Islet of Langerhans (tissue), 1 donor: ENCODE measurements at regions not wholly inside any gene's neighbourhood (a gene's known extent, or its start where the extent isn't known, plus 50 kb on each side); places are given as distances from the start of the nearest gene placed in this dataset.
"Not testable (repeated sequence)": the region's sequence is repeated elsewhere in the genome, so short reads cannot be mapped to it uniquely, and the experiment has no call there.

Experiments
- FAIRE-seq: peaks from one replicate; lab custom pipeline; 2011; peaks lifted over from hg19 to GRCh38; lab: Jason Lieb, UNC

- FAIRE-seq: no peak
Measured at GRCh38 chr22:25281675-25282345, 62.4 kb downstream of the CRYBB2 start.

GRCh38 chr22:25282346-25282670 is 62.9 kb downstream of the CRYBB2 start:
- FAIRE-seq: no peak

GRCh38 chr22:25282671-25283561 is 63.5 kb downstream of the CRYBB2 start:
- FAIRE-seq: no peak

- peak; percentile 9 for FAIRE-seq
Measured at GRCh38 chr22:25288481-25288880, 69.0 kb downstream of the CRYBB2 start.

- peak; percentile 87 for FAIRE-seq
Measured at GRCh38 chr22:25301912-25302311, 82.5 kb downstream of the CRYBB2 start.

- FAIRE-seq: not testable (repeated sequence)
Measured at GRCh38 chr22:25309586-25309985, 90.1 kb downstream of the CRYBB2 start.

- peak; percentile 91 for FAIRE-seq
Measured at GRCh38 chr22:25311924-25312323, 92.5 kb downstream of the CRYBB2 start.

GRCh38 chr22:25318081-25318823 is 98.8 kb downstream of the CRYBB2 start:
- no peak for FAIRE-seq

- no peak for FAIRE-seq
Measured at GRCh38 chr22:25327018-25327755, 107.7 kb downstream of the CRYBB2 start.

- FAIRE-seq: no peak
Measured at GRCh38 chr22:25331050-25331449, 111.6 kb downstream of the CRYBB2 start.

GRCh38 chr22:25331911-25332310 is 112.5 kb downstream of the CRYBB2 start:
- FAIRE-seq: not testable (repeated sequence)

GRCh38 chr22:25332386-25332785 is 112.9 kb downstream of the CRYBB2 start:
- no peak for FAIRE-seq

- FAIRE-seq: no peak
Measured at GRCh38 chr22:25334162-25334490, 114.7 kb downstream of the CRYBB2 start.

- not testable (repeated sequence) for FAIRE-seq
Measured at GRCh38 chr22:25334631-25335030, 115.2 kb downstream of the CRYBB2 start.

GRCh38 chr22:25335276-25335675 is 115.8 kb downstream of the CRYBB2 start:
- FAIRE-seq: not testable (repeated sequence)

GRCh38 chr22:25340536-25340935 is 121.1 kb downstream of the CRYBB2 start:
- FAIRE-seq: not testable (repeated sequence)

- not testable (repeated sequence) for FAIRE-seq
Measured at GRCh38 chr22:25344366-25344765, 124.9 kb downstream of the CRYBB2 start.

- FAIRE-seq: no peak
Measured at GRCh38 chr22:25346859-25347751, 127.7 kb downstream of the CRYBB2 start.

- FAIRE-seq: no peak
Measured at GRCh38 chr22:25347752-25348102, 128.3 kb downstream of the CRYBB2 start.

GRCh38 chr22:25348391-25348790 is 129.0 kb downstream of the CRYBB2 start:
- FAIRE-seq: no peak

- FAIRE-seq: not testable (repeated sequence)
Measured at GRCh38 chr22:25348996-25349395, 129.6 kb downstream of the CRYBB2 start.
